Neuron (in vitro differentiated cells): ENCODE measurements at regions not wholly inside any gene's neighbourhood (a gene's known extent, or its start where the extent isn't known, plus 50 kb on each side); places are given as distances from the start of the nearest gene placed in this dataset.
"Not testable (repeated sequence)": the region's sequence is repeated elsewhere in the genome, so short reads cannot be mapped to it uniquely, and the experiment has no call there.

Source experiments
- H2AFZ ChIP-seq: one replicate; pipeline ENCODE4 v1.6.1; 2013; ENCODE audit warnings: low read depth, mild to moderate bottlenecking, inconsistent platforms, low read length, moderate library complexity
- H3K27me3 ChIP-seq: one replicate; pipeline ENCODE4 v1.6.1; 2013; ENCODE audit warnings: low read length; ENCODE audit not compliant: insufficient read depth
- H3K36me3 ChIP-seq: one replicate; pipeline ENCODE4 v1.6.1; 2013; ENCODE audit warnings: low read length; ENCODE audit not compliant: insufficient read depth
- H3K4me1 ChIP-seq: one replicate; pipeline ENCODE4 v1.6.1; 2013; ENCODE audit warnings: low read length; ENCODE audit not compliant: insufficient read depth
- H3K4me3 ChIP-seq: 2 replicates; pipeline ENCODE4 v1.5.1; 2013; ENCODE audit warnings: mild to moderate bottlenecking, low read length, moderate library complexity
- H3K9me3 ChIP-seq: one replicate; pipeline ENCODE4 v1.6.1; 2013; ENCODE audit warnings: low read length

DNA sequence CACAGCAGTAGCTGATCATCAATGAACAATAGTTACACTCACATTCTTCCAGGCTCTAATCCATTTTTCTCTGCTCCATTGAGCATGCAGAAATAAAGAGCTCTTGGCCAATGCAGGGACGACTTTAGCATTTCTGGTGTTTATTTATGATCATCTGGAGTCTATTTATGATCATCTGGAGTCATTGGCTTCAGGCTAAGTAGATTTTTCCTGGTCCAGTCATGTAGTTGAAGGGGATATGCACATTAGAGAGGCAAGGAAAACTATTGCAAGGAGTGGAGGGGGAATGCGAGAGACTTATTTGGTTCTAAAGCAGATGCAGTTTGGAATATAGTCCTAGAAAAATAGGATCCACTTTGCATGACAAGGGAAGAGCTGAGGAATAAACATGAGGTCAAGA lies 113.0 kb upstream of the PRSS12 start:
- not testable (repeated sequence) for H3K27me3 ChIP-seq, H3K4me1 ChIP-seq, H2AFZ ChIP-seq, H3K4me3 ChIP-seq, H3K9me3 ChIP-seq, H3K36me3 ChIP-seq

DNA sequence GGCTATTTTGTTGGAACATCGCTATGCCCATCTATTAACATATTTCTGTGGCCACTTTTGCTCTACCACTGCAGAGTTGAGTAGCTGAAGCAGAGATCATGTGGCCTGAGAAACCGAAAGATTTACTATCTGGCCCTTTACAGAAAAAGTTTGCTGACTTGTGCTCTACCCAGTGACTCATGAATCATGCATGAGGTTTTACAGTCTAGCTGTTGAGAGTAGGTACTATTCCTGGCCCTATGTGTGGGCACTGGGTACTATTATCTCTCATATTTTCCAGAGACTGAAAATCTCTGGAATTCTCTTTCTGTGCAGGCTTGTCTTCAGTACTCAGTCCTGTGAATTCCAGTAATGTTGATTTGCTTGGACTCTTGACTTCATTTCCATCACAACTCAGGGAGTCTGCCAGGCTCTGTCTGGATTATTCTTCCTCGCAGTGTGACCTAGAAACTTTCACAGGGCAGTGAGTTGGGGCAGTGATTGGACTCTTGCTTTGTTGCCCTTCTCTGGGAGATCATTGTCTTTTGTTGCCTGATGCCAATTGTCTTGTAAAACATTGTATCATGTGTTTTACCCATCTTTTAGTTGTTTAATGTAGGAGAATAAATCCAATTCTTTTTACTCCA lies 121.3 kb upstream of the PRSS12 start:
- not testable (repeated sequence) for H3K4me1 ChIP-seq, H3K27me3 ChIP-seq, H3K9me3 ChIP-seq, H3K4me3 ChIP-seq, H3K36me3 ChIP-seq, H2AFZ ChIP-seq

DNA sequence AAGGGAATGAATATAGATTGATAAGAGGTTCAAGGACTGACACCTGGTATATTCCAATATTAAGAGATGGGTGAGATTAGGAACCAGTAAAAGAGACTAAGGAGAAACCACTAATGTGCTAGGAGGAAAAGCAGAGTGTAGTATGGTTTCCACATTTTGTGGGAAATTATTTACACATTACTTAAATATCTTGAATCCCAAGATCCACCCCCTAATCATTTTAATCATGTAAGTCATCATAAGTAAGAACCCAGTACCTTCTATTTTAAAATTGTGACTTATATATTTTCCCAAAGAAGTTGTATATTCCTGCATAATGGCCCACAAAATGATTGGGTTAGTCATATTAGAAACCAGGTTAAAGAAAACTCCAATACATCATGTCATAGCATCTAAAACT lies 122.0 kb upstream of the PRSS12 start:
- not testable (repeated sequence) for H3K9me3 ChIP-seq, H2AFZ ChIP-seq, H3K4me3 ChIP-seq, H3K4me1 ChIP-seq, H3K27me3 ChIP-seq, H3K36me3 ChIP-seq

DNA sequence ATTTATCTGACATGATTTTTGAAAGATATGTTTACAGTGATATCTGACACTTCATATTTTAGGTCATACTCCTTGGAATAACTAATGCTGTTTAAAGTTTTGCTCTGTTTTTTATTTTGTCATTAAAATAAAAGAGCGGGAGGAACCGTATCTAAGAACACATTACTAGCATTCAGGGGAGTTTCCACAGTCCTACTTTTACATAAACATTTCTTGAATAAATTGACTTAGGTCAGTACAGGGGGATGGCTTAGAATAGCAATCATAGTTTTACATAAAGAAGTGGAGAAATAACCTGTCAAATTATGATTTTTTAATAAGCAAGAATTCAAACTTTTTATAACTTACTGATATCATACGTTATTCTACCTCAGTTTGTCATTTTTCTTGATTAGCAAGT lies 123.1 kb upstream of the PRSS12 start:
- H3K36me3 ChIP-seq, H3K4me1 ChIP-seq, H3K27me3 ChIP-seq, H2AFZ ChIP-seq, H3K9me3 ChIP-seq, H3K4me3 ChIP-seq: not testable (repeated sequence)

DNA sequence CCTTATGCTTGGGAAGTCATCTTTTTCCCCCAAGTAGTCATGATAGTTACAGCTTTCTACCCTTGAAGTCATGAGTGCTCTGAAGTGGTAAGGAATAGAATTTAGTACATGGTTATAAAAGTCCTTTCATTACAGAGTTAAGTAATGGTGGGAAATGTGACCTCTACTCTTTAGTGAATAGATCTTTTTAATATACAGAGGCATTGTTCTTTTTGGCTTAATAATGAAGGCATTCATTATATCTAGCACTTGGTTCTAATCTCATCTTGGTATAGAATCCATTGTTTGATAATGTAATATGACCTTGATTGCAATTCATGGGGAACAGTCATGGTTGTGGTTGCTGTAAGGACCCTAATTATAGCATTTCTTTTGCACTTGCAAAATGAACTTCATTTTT lies 125.0 kb upstream of the PRSS12 start:
- not testable (repeated sequence) for H3K9me3 ChIP-seq, H3K4me3 ChIP-seq, H2AFZ ChIP-seq, H3K4me1 ChIP-seq, H3K27me3 ChIP-seq, H3K36me3 ChIP-seq

DNA sequence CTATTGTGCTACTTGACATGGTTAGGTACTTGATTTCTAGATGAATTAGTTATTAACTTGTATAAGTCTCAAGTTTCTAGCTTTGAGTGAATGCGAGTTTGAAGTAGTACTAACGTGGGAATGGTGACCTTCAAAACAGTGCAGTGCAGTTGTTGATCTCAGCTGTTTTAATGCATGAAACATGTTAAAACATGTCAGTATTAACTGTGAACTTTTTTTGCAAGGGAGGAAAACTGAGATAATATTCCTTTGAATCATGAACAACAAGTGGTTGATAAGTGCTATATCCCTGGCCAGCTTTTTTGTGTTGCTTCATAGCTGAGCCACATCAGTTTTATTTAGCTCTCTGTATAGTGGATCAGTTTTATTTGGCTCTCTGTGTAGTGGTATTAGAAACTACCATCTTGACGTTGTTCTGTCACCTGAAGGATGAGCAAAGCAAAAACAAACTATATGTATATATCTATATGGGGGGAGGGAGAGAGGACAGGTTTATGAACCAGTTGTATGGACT lies 133.1 kb upstream of the PRSS12 start:
- not testable (repeated sequence) for H2AFZ ChIP-seq, H3K9me3 ChIP-seq, H3K4me1 ChIP-seq, H3K27me3 ChIP-seq, H3K36me3 ChIP-seq, H3K4me3 ChIP-seq

DNA sequence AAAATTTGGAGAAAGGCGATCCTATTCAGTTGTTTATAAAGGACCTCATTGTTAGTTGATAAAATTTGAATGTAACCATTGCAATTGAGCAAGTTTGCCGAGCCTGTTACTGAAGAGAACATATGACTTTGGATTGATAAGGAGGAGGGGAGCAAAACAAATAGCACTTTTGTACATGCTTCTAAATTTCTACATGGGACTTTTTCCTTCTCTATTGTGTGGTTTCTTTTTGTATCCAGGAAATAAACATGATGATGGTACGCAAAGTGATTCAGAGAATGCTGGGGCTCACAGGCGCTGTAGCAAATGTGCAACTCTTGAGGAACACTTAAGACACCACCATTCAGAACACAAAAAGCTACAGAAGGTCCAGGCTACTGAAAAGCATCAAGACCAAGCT lies 140.2 kb upstream of the PRSS12 start:
- not testable (repeated sequence) for H2AFZ ChIP-seq, H3K9me3 ChIP-seq, H3K4me3 ChIP-seq, H3K27me3 ChIP-seq, H3K4me1 ChIP-seq, H3K36me3 ChIP-seq

DNA sequence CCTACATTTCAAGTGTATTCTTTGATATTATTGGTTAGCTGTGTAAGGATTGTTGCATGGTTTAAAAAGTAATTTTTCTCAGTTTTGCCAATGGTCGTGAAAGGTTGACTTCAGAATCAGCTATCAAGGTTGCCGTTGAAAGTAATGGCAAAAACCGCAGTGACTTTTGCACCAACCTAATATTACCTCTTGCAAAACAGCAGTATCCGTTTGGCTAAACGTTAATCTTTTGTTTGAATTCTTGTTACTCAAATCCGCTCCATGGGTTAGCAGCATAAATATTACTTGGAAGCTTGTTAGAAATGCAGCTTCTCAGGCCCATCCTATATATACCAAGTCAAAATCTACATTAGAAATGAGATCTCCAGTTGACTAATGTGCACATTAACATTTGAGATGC lies 141.6 kb upstream of the PRSS12 start:
- H2AFZ ChIP-seq, H3K36me3 ChIP-seq, H3K4me3 ChIP-seq, H3K9me3 ChIP-seq, H3K4me1 ChIP-seq, H3K27me3 ChIP-seq: not testable (repeated sequence)

DNA sequence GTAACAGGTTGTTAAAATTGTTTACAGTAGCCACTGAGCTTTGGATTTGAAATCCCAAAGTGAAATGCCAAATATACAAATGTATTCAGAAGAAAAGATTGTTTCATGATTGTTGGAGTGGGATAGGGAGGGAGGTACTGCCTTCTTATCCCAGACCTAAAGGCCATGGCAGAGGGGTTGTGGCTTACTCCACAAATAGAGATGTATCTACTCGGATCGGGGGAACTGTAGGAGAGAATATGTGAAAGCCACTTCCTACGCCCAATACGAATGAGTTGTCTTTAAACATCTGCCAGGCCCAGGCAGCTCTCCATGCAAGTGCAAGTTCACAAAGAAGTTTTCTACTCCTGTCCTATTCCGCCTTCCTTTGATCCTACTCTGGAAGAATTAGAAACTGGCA lies 150.2 kb upstream of the PRSS12 start:
- not testable (repeated sequence) for H3K27me3 ChIP-seq, H3K36me3 ChIP-seq, H2AFZ ChIP-seq, H3K4me1 ChIP-seq, H3K4me3 ChIP-seq, H3K9me3 ChIP-seq

DNA sequence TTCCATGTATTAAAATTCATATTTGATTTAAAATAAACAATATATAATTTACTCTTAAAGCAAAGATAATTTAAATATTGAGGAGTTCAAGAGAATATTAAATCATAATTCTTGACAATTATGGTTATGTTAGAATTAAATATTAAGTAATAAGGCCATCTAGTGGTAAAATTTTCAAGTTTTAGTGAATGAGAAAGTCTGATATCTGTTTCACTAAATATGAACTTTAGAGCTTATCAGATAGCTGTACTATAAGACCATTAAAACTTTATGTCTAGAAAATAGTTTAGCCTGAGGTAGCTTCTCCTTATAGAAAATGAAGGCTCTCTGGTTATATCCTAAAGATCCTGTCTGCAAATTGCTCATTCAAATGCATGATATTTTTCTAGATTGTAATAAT lies 152.1 kb upstream of the PRSS12 start:
- H2AFZ ChIP-seq, H3K36me3 ChIP-seq, H3K27me3 ChIP-seq, H3K4me3 ChIP-seq, H3K4me1 ChIP-seq, H3K9me3 ChIP-seq: not testable (repeated sequence)

DNA sequence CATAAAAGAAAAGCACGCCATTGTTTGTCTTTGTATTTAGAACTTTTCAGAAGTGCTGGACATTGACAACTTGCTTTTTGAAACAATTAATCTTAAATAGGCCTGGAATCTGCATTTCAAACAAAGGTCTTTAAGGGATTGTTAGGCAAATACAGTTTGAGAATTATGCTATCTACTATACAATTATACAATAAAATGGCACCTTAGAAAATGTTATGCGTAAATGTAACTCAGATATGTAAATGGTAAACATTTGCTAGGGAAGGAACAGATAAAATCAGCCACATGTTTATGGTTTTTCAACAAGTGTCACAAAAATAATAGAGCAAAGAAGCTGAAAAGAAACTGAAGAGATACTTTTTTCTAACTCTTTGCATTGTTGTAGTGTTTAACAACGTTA lies 152.7 kb upstream of the PRSS12 start:
- H3K4me1 ChIP-seq, H3K4me3 ChIP-seq, H2AFZ ChIP-seq, H3K36me3 ChIP-seq, H3K9me3 ChIP-seq, H3K27me3 ChIP-seq: not testable (repeated sequence)

DNA sequence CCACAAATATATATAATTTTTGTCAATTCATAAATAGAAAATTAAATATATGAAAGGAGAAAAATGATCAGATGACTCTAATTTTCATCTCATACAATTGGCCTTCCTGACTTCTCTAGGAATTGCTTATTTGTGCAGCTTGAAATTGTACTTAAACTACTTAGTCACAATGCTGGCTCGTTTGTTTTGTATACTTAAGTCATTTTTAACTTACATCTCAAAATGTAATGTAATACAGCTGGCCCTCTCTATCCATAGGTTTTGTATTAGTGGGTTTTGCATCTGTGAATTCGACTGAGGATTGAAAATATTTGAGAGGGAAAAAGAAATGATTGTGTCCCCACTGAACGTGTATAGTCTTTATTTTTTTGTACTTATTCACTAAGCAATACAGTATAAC lies 160.1 kb upstream of the PRSS12 start:
- H3K4me3 ChIP-seq, H3K9me3 ChIP-seq, H3K27me3 ChIP-seq, H2AFZ ChIP-seq, H3K36me3 ChIP-seq, H3K4me1 ChIP-seq: not testable (repeated sequence)

DNA sequence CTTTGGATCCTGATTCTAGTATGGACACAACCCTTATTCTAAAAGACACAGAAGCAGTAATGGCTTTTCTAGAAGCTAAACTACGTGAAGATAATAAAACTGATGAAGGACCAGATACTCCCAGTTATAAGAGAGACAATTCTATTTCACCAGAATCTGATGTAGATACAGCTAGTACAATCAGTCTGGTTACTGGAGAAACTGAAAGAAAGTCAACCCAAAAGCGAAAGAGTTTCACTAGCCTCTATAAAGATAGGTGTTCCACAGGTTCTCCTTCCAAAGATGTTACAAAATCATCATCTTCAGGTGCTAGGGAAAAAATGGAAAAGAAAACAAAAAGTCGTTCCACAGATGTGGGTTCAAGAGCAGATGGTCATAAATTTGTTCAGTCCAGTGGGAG lies 161.5 kb upstream of the PRSS12 start:
- H2AFZ ChIP-seq, H3K36me3 ChIP-seq, H3K27me3 ChIP-seq, H3K9me3 ChIP-seq, H3K4me1 ChIP-seq, H3K4me3 ChIP-seq: not testable (repeated sequence)

DNA sequence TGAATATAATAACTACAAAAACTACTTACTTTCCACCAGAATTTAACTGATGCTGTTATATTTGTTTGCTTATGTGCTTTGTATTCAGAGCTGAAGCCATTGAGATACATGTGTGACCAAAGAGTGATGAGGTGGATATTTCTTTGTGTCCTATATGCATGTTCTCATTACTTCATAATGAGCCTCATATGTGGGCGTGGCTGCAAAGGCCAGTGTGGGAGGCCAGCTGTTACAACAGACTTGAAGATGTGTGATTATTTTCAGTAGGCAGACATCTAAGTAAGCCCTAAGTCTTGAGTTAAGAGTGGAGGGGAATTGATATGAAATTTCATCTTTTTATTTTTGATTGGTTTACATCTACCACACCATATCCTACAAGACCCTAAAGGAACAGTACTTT lies 163.3 kb upstream of the PRSS12 start:
- H2AFZ ChIP-seq, H3K4me1 ChIP-seq, H3K4me3 ChIP-seq, H3K27me3 ChIP-seq, H3K36me3 ChIP-seq, H3K9me3 ChIP-seq: not testable (repeated sequence)
